Suppressor macrophage treated with lipopolysaccharide for 1 hour (primary cell): ENCODE measurements at regions not wholly inside any gene's neighbourhood (a gene's known extent, or its start where the extent isn't known, plus 50 kb on each side); places are given as distances from the start of the nearest gene placed in this dataset.

Experiments used
- DNase-seq, 3 donors: peaks; one replicate each; pipeline ENCODE4 v3.0.0-alpha.2; 2020 to 2022

- DNase-seq: no peak
Measured at GRCh38 chr13:22062478-22063205, 391.8 kb downstream of the FGF9 start.

- DNase-seq: no peak
Measured at GRCh38 chr13:22063416-22064124, 392.7 kb downstream of the FGF9 start.

GRCh38 chr13:22064854-22065620 is 394.2 kb downstream of the FGF9 start:
- no peak for DNase-seq

- no peak for DNase-seq
Measured at GRCh38 chr13:22073718-22074117, 402.8 kb downstream of the FGF9 start.

GRCh38 chr13:22074403-22074802 is 403.5 kb downstream of the FGF9 start:
- DNase-seq: no peak

- no peak for DNase-seq
Measured at GRCh38 chr13:22076658-22077057, 405.8 kb downstream of the FGF9 start.

- DNase-seq: no peak
Measured at GRCh38 chr13:22077205-22077683, 406.4 kb downstream of the FGF9 start.

GRCh38 chr13:22077764-22078163 is 406.9 kb downstream of the FGF9 start:
- DNase-seq: no peak

GRCh38 chr13:22079961-22080360 is 409.1 kb downstream of the FGF9 start:
- no peak for DNase-seq

- no peak for DNase-seq
Measured at GRCh38 chr13:22080832-22081231, 410.0 kb downstream of the FGF9 start.

GRCh38 chr13:22081430-22081829 is 410.6 kb downstream of the FGF9 start:
- no peak for DNase-seq

GRCh38 chr13:22082030-22082429 is 411.2 kb downstream of the FGF9 start:
- no peak for DNase-seq

- no peak for DNase-seq
Measured at GRCh38 chr13:22082437-22083100, 411.7 kb downstream of the FGF9 start.

- DNase-seq: no peak
Measured at GRCh38 chr13:22085001-22085400, 414.1 kb downstream of the FGF9 start.

GRCh38 chr13:22086597-22087330 is 415.9 kb downstream of the FGF9 start:
- no peak for DNase-seq

- DNase-seq: no peak
Measured at GRCh38 chr13:22090106-22090505, 419.2 kb downstream of the FGF9 start.

GRCh38 chr13:22091222-22091970 is 420.5 kb downstream of the FGF9 start:
- no peak for DNase-seq

- DNase-seq: no peak
Measured at GRCh38 chr13:22091971-22092300, 421.1 kb downstream of the FGF9 start.

- no peak for DNase-seq
Measured at GRCh38 chr13:22092791-22093560, 422.1 kb downstream of the FGF9 start.

GRCh38 chr13:22095794-22096193 is 424.9 kb downstream of the FGF9 start:
- no peak for DNase-seq

- DNase-seq: no peak
Measured at GRCh38 chr13:22099585-22099984, 428.7 kb downstream of the FGF9 start.
